MM.1S (cell line): ENCODE measurements at regions not wholly inside any gene's neighbourhood (a gene's known extent, or its start where the extent isn't known, plus 50 kb on each side); places are given as distances from the start of the nearest gene placed in this dataset.

Source experiments
- DNase-seq: peaks from one replicate; pipeline ENCODE4 v3.0.0-alpha.2; 2015
- H2AFZ ChIP-seq: fragments of 300-600 bp; sonication (generic); 2 replicates; pipeline ENCODE4 v1.6.0; 2016; ENCODE audit warnings: antibody characterized with exemption, low read length
- H3F3A ChIP-seq: fragments of 300-600 bp; sonication (generic); 2 replicates; pipeline ENCODE4 v1.6.1; 2016; ENCODE audit warnings: mild to moderate bottlenecking, antibody characterized with exemption, low read length, moderate library complexity, mixed read lengths; ENCODE audit not compliant: insufficient read depth
- H3K27ac ChIP-seq: fragments of 300-600 bp; sonication (generic); 2 replicates; pipeline ENCODE4 v1.5.1; 2016; ENCODE audit warnings: mild to moderate bottlenecking, low read length
- H3K27me3 ChIP-seq: fragments of 300-600 bp; sonication (generic); replicated peaks from 2 replicates; pipeline ENCODE4 v1.6.0; 2016; ENCODE audit warnings: low read length; ENCODE audit not compliant: insufficient read depth
- H3K36me3 ChIP-seq: fragments of 300-600 bp; sonication (generic); replicated peaks from 2 replicates; pipeline ENCODE4 v1.6.1; 2016; ENCODE audit warnings: mild to moderate bottlenecking, low read length, mixed read lengths; ENCODE audit not compliant: insufficient read depth
- H3K4me1 ChIP-seq: fragments of 300-600 bp; sonication (generic); 2 replicates; pipeline ENCODE4 v1.6.1; 2016; ENCODE audit warnings: low read length, mixed read lengths
- H3K4me2 ChIP-seq: fragments of 300-600 bp; sonication (generic); 2 replicates; pipeline ENCODE4 v1.6.0; 2016; ENCODE audit warnings: low read depth, low read length
- H3K4me3 ChIP-seq: fragments of 300-600 bp; sonication (generic); 2 replicates; pipeline ENCODE4 v1.5.1; 2016; ENCODE audit warnings: low read length, mixed read lengths
- H3K79me2 ChIP-seq: fragments of 300-600 bp; sonication (generic); 2 replicates; pipeline ENCODE4 v1.6.1; 2016; ENCODE audit warnings: mixed run types, low read length, mixed read lengths
- H3K9ac ChIP-seq: fragments of 300-600 bp; sonication (generic); 2 replicates; pipeline ENCODE4 v1.6.1; 2016; ENCODE audit warnings: low read length, mixed read lengths
- H3K9me2 ChIP-seq: fragments of 300-600 bp; sonication (generic); replicated peaks from 2 replicates; pipeline ENCODE4 v1.6.1; 2016; ENCODE audit warnings: mild to moderate bottlenecking, low read length, mixed read lengths; ENCODE audit not compliant: insufficient read depth
- H3K9me3 ChIP-seq: fragments of 300-600 bp; sonication (generic); replicated peaks from 2 replicates; pipeline ENCODE4 v1.6.1; 2016; ENCODE audit warnings: mild to moderate bottlenecking, low read length, mixed read lengths; ENCODE audit not compliant: insufficient read depth
- H4K20me1 ChIP-seq: fragments of 300-600 bp; sonication (generic); 2 replicates; pipeline ENCODE4 v1.6.1; 2016; ENCODE audit warnings: mild to moderate bottlenecking, low read length, moderate library complexity, mixed read lengths; ENCODE audit not compliant: insufficient read depth
- CTCF ChIP-seq: fragments of 300-600 bp; sonication (generic); IDR thresholded peaks from 2 replicates; pipeline ENCODE4 v1.5.1; 2016; ENCODE audit warnings: antibody characterized with exemption, low read length, mixed read lengths
- EZH2 ChIP-seq: fragments of 300-600 bp; sonication (generic); optimal IDR thresholded peaks from 2 replicates; pipeline ENCODE3; 2017; ENCODE audit warnings: low read depth, mild to moderate bottlenecking, antibody characterized with exemption, low read length, mixed read lengths
- EZH2phosphoT487 ChIP-seq: fragments of 300-600 bp; sonication (generic); IDR thresholded peaks from 2 replicates; pipeline ENCODE4 v1.6.1; 2018; ENCODE audit warnings: antibody characterized with exemption, low read length

- Histone ChIP-seq H3K4me2 (no peak overlapping the region), H3K79me2 (no peaks in the 10 kb centered on the region), H3F3A (no peaks in the 10 kb centered on the region), H3K4me1 (no peaks in the 10 kb centered on the region), H4K20me1 (no peaks in the 10 kb centered on the region), H3K9me3 (no peaks in the 10 kb centered on the region), H3K9ac (no peak overlapping the region), H3K4me3 (no peak overlapping the region), H3K27ac (no peak overlapping the region), H3K36me3 (no peaks in the 10 kb centered on the region), H3K27me3 (no peaks in the 10 kb centered on the region), H3K9me2 (no peaks in the 10 kb centered on the region), H2AFZ (no peak overlapping the region)
- no peak for DNase-seq
- TF ChIP-seq EZH2phosphoT487 (no peak), CTCF (no peak), EZH2 (no peak)
Observed at GRCh38 chr1:58399176-58399575, 147.3 kb downstream of the OMA1 start.

- Histone ChIP-seq H3K36me3 (no peaks in the 10 kb centered on the region), H3F3A (no peaks in the 10 kb centered on the region), H3K9me2 (no peaks in the 10 kb centered on the region), H3K4me2 (no peak overlapping the region), H3K79me2 (no peaks in the 10 kb centered on the region), H3K9ac (no peak overlapping the region), H3K27me3 (no peaks in the 10 kb centered on the region), H3K4me3 (no peak overlapping the region), H4K20me1 (no peaks in the 10 kb centered on the region), H3K27ac (no peak overlapping the region), H3K9me3 (no peaks in the 10 kb centered on the region), H2AFZ (no peak overlapping the region), H3K4me1 (no peaks in the 10 kb centered on the region)
- TF ChIP-seq EZH2phosphoT487, result no peak
- TF ChIP-seq EZH2, result no peak
- DNase-seq, result no peak
Observed at GRCh38 chr1:58398714-58399113, 147.8 kb downstream of the OMA1 start.

- H3K79me2 ChIP-seq, result no peaks in the 10 kb centered on the region
- no peaks in the 10 kb centered on the region for H3K9me3 ChIP-seq
- no peak for DNase-seq
- H3K27me3 ChIP-seq, result no peaks in the 10 kb centered on the region
- H3K4me1 ChIP-seq, result no peaks in the 10 kb centered on the region
- H3K9ac ChIP-seq, result no peak overlapping the region
- no peak overlapping the region for H2AFZ ChIP-seq
- no peak overlapping the region for H3K4me2 ChIP-seq
- H3K9me2 ChIP-seq, result no peaks in the 10 kb centered on the region
- no peak overlapping the region for H3K4me3 ChIP-seq
- H3K36me3 ChIP-seq, result no peaks in the 10 kb centered on the region
- H3K27ac ChIP-seq, result no peak overlapping the region
- TF ChIP-seq CTCF (no peak), EZH2phosphoT487 (no peak), EZH2 (no peak)
- no peaks in the 10 kb centered on the region for H4K20me1 ChIP-seq
- no peaks in the 10 kb centered on the region for H3F3A ChIP-seq
Observed at GRCh38 chr1:58397187-58397820, 149.2 kb downstream of the OMA1 start.

GRCh38 chr1:58396150-58396549 lies 150.4 kb downstream of the OMA1 start:
- no peak overlapping the region for H3K27ac ChIP-seq
- no peak overlapping the region for H3K9ac ChIP-seq
- TF ChIP-seq CTCF (no peak), EZH2 (no peak), EZH2phosphoT487 (no peak)

More at GRCh38 chr1:58396150-58396549, 150.4 kb downstream of the OMA1 start:
- H4K20me1 ChIP-seq, result no peaks in the 10 kb centered on the region
- H3K9me3 ChIP-seq, result no peaks in the 10 kb centered on the region
- H3K36me3 ChIP-seq, result no peaks in the 10 kb centered on the region
- no peak overlapping the region for H3K4me2 ChIP-seq
- no peaks in the 10 kb centered on the region for H3F3A ChIP-seq
- H3K79me2 ChIP-seq, result no peaks in the 10 kb centered on the region
- no peaks in the 10 kb centered on the region for H3K27me3 ChIP-seq
- H3K4me1 ChIP-seq, result no peaks in the 10 kb centered on the region
- H2AFZ ChIP-seq, result no peak overlapping the region
- DNase-seq, result no peak
- no peaks in the 10 kb centered on the region for H3K9me2 ChIP-seq
- no peak overlapping the region for H3K4me3 ChIP-seq
